SK-N-SH (cell line): ENCODE measurements at regions not wholly inside any gene's neighbourhood (a gene's known extent, or its start where the extent isn't known, plus 50 kb on each side); places are given as distances from the start of the nearest gene placed in this dataset.

Experiments
- CHD2 ChIP-seq: fragments of 150-350 bp; IDR thresholded peaks from 2 replicates; pipeline ENCODE4 v1.6.1; 2018; ENCODE audit warnings: low read length; ENCODE audit not compliant: partially characterized antibody
- CTCF ChIP-seq: fragments of 200-600 bp; sonication (generic); IDR thresholded peaks from 2 replicates; pipeline ENCODE4 v1.6.1; 2017; ENCODE audit warnings: antibody characterized with exemption, mild to moderate bottlenecking, moderate library complexity
- EP300 ChIP-seq, 2 experiments: IDR thresholded peaks; 2 replicates each; pipeline versions ENCODE4 v1.4.0 to v1.6.1; 2012; ENCODE audit warnings: borderline replicate concordance in 1 of 2, low read depth in 1 of 2, low read length in 1 of 2
- FOSL2 ChIP-seq: IDR thresholded peaks from 2 replicates; pipeline ENCODE4 v1.4.0; 2012; ENCODE audit warnings: low read depth, mild to moderate bottlenecking, moderate library complexity, borderline replicate concordance
- NFIC ChIP-seq: IDR thresholded peaks from 2 replicates; pipeline ENCODE4 v1.4.0; 2012; ENCODE audit warnings: borderline replicate concordance
- RAD21 ChIP-seq: IDR thresholded peaks from 2 replicates; pipeline ENCODE4 v1.6.1; 2012; ENCODE audit warnings: mild to moderate bottlenecking, low read length
- RCOR1 ChIP-seq: fragments of 150-350 bp; IDR thresholded peaks from 2 replicates; pipeline ENCODE4 v1.6.1; 2017; ENCODE audit warnings: antibody characterized with exemption, low read length
- RFX5 ChIP-seq: IDR thresholded peaks from 2 replicates; pipeline ENCODE4 v1.6.1; 2012; ENCODE audit warnings: mild to moderate bottlenecking, improper control_type of control experiment, low read length
- USF2 ChIP-seq: fragments of 150-350 bp; IDR thresholded peaks from 2 replicates; pipeline ENCODE4 v1.6.1; 2017; ENCODE audit warnings: antibody characterized with exemption, low read length, low read depth, borderline replicate concordance
- ZBTB33 ChIP-seq: IDR thresholded peaks from 2 replicates; pipeline ENCODE4 v1.4.0; 2012; ENCODE audit warnings: low read depth, borderline replicate concordance

GRCh38 chr2:84302513-84303412, 156.3 kb downstream of the SUCLG1 start:
- TF ChIP-seq CHD2 (no peak), CTCF (peak; percentile 82), EP300 (IDR thresholded peaks at IDR 0.05; ENCODE audit: borderline replicate concordance in 1 of 2, low read depth in 1 of 2, low read length in 1 of 2) (no peak), RFX5 (no peak), FOSL2 (no peak), USF2 (no peak), RAD21 (peak; percentile 74), ZBTB33 (no peak), NFIC (no peak), RCOR1 (no peak)
